H1 (cell line): ENCODE measurements at regions not wholly inside any gene's neighbourhood (a gene's known extent, or its start where the extent isn't known, plus 50 kb on each side); places are given as distances from the start of the nearest gene placed in this dataset.

Source experiments
- ATF2 ChIP-seq: IDR thresholded peaks from 2 replicates; pipeline ENCODE4 v1.6.1; 2012; ENCODE audit warnings: low read length, inconsistent platforms
- CTCF ChIP-seq, 3 experiments: IDR thresholded peaks; 1 replicate in 2 of 3; 2 replicates in 1 of 3; pipeline versions ENCODE4 v1.5.1 to v1.6.1; 2011; ENCODE audit warnings: low read length in 3 of 3, mild to moderate bottlenecking in 3 of 3, inconsistent platforms in 2 of 3, low read depth in 1 of 3, moderate library complexity in 1 of 3; ENCODE audit not compliant: insufficient read depth in 1 of 3; ENCODE audit errors: control extremely low read depth in 1 of 3
- EP300 ChIP-seq, 2 experiments: IDR thresholded peaks; 1 replicate in 1 of 2; 2 replicates in 1 of 2; pipeline ENCODE4 v1.6.1; 2011 to 2012; ENCODE audit warnings: low read depth in 2 of 2, low read length in 2 of 2, mild to moderate bottlenecking in 2 of 2, borderline replicate concordance in 1 of 2, inconsistent platforms in 1 of 2, moderate library complexity in 1 of 2
- EZH2 ChIP-seq: fragments of 200-600 bp; sonication (generic); IDR thresholded peaks from 2 replicates; pipeline ENCODE4 v1.7.1; 2012; ENCODE audit warnings: low read depth, mild to moderate bottlenecking, moderate library complexity, low read length, inconsistent platforms; ENCODE audit not compliant: severe bottlenecking
- JUND ChIP-seq: IDR thresholded peaks from 2 replicates; pipeline ENCODE4 v1.6.1; 2011; ENCODE audit warnings: mild to moderate bottlenecking, improper control_type of control experiment, low read length
- MAX ChIP-seq: IDR thresholded peaks from 2 replicates; pipeline ENCODE4 v1.6.1; 2012; ENCODE audit warnings: inconsistent platforms
- POLR2A ChIP-seq, 2 experiments: IDR thresholded peaks; 1 replicate in 1 of 2; 2 replicates in 1 of 2; pipeline ENCODE4 v1.6.1; 2011; ENCODE audit warnings: low read depth in 2 of 2, low read length in 2 of 2, mild to moderate bottlenecking in 2 of 2; ENCODE audit errors: control extremely low read depth in 1 of 2
- POLR2AphosphoS5 ChIP-seq: IDR thresholded peaks from 2 replicates; pipeline ENCODE4 v1.6.1; 2011; ENCODE audit warnings: low read depth, low read length
- RAD21 ChIP-seq, 2 experiments: IDR thresholded peaks in 1 of 2; conservative IDR thresholded peaks in 1 of 2; 2 replicates each; pipeline ENCODE4 v1.6.1; 2011; ENCODE audit warnings: low read depth in 2 of 2, low read length in 2 of 2, improper control_type of control experiment in 1 of 2, inconsistent platforms in 1 of 2, mild to moderate bottlenecking in 1 of 2, moderate library complexity in 1 of 2
- RBBP5 ChIP-seq: IDR thresholded peaks from 2 replicates; pipeline ENCODE4 v1.7.1; 2012; ENCODE audit warnings: low read depth, mild to moderate bottlenecking, inconsistent platforms, low read length, moderate library complexity, borderline replicate concordance
- SIN3A ChIP-seq, 2 experiments: IDR thresholded peaks in 1 of 2; conservative IDR thresholded peaks in 1 of 2; 2 replicates each; pipeline ENCODE4 v1.6.1; 2011 to 2012; ENCODE audit warnings: low read length in 2 of 2, improper control_type of control experiment in 1 of 2, low read depth in 1 of 2, mild to moderate bottlenecking in 1 of 2
- SRF ChIP-seq: IDR thresholded peaks from 2 replicates; pipeline ENCODE4 v1.6.1; 2011; ENCODE audit warnings: mild to moderate bottlenecking, low read depth, low read length, moderate library complexity
- YY1 ChIP-seq: IDR thresholded peaks from 2 replicates; pipeline ENCODE4 v1.6.1; 2011; ENCODE audit warnings: low read depth, mild to moderate bottlenecking, low read length

GRCh38 chr11:116188350-116188749 lies 584.4 kb downstream of the BUD13 start:
- no peak for TF ChIP-seq YY1
- TF ChIP-seq CTCF (IDR thresholded peaks at IDR 0.05; ENCODE audit: control extremely low read depth in 1 of 3, insufficient read depth in 1 of 3, low read depth in 1 of 3, low read length in 3 of 3): no peak
- TF ChIP-seq ATF2: no peak
- no peak for TF ChIP-seq RAD21 (IDR thresholded peaks at IDR 0.05 in 1 of 2, conservative IDR thresholded peaks at IDR 0.05 in 1 of 2; ENCODE audit: low read depth in 2 of 2, low read length in 2 of 2)
- TF ChIP-seq EP300 (IDR thresholded peaks at IDR 0.05; ENCODE audit: borderline replicate concordance in 1 of 2, low read depth in 2 of 2, low read length in 2 of 2): no peak
- no peak for TF ChIP-seq POLR2AphosphoS5
- no peak for TF ChIP-seq RBBP5
- TF ChIP-seq SRF: no peak
- no peak for TF ChIP-seq JUND
- TF ChIP-seq EZH2: no peak
- TF ChIP-seq MAX: no peak
- TF ChIP-seq SIN3A (conservative IDR thresholded peaks at IDR 0.05 in 1 of 2, IDR thresholded peaks at IDR 0.05 in 1 of 2; ENCODE audit: low read depth in 1 of 2, low read length in 2 of 2): no peak
- TF ChIP-seq POLR2A (IDR thresholded peaks at IDR 0.05; ENCODE audit: control extremely low read depth in 1 of 2, low read depth in 2 of 2, low read length in 2 of 2): no peak
